Sigmoid colon (tissue), 6 donors: ENCODE measurements at regions not wholly inside any gene's neighbourhood (a gene's known extent, or its start where the extent isn't known, plus 50 kb on each side); places are given as distances from the start of the nearest gene placed in this dataset.
A peak's percentile ranks its signal among the peaks of the same experiment; 100 is the strongest.

Experiments
- DNase-seq: peaks from one replicate; pipeline ENCODE4 v3.0.0-alpha.2; 2019
- H3K27ac ChIP-seq, 4 donors: fragments of 200-600 bp; sonication (generic); one replicate each; pipeline ENCODE4 v1.5.1; 2016 to 2019; ENCODE audit warnings: mild to moderate bottlenecking in 1 of 4
- H3K27me3 ChIP-seq, 3 donors: fragments of 200-600 bp; sonication (generic); one replicate each; pipeline ENCODE4 v1.5.1; 2019; ENCODE audit warnings: mild to moderate bottlenecking in 1 of 3
- H3K36me3 ChIP-seq, 4 donors: fragments of 200-600 bp; sonication (generic); one replicate each; pipeline ENCODE4 v1.5.1; 2016 to 2019
- H3K4me1 ChIP-seq, 4 donors: fragments of 200-600 bp; sonication (generic); one replicate each; pipeline ENCODE4 v1.5.1; 2017 to 2019
- H3K4me3 ChIP-seq, 4 donors: fragments of 200-600 bp; sonication (generic); one replicate each; pipeline ENCODE4 v1.5.1; 2017 to 2019; ENCODE audit warnings: mild to moderate bottlenecking in 2 of 4, moderate library complexity in 1 of 4
- H3K9me3 ChIP-seq, 4 donors: fragments of 200-600 bp in 3 of 4; sonication (generic) in 3 of 4; one replicate each; pipeline versions ENCODE4 v1.5.1 to v1.6.1; 2013 to 2019
- CTCF ChIP-seq, 4 experiments: fragments of 450-650 bp in 3 of 4; fragments of 200-600 bp in 1 of 4; IDR thresholded peaks; one replicate each; pipeline ENCODE4 v1.5.1; 2016 to 2019; ENCODE audit warnings: antibody characterized with exemption in 4 of 4, mild to moderate bottlenecking in 3 of 4, moderate library complexity in 2 of 4
- EP300 ChIP-seq, 4 donors: sonication (generic); formaldehyde crosslinking; IDR thresholded peaks; one replicate each; pipeline ENCODE4 v1.6.1; 2017; ENCODE audit warnings: antibody characterized with exemption in 4 of 4
- POLR2A ChIP-seq, 2 donors: fragments of 450-650 bp; IDR thresholded peaks; one replicate each; pipeline ENCODE4 v1.6.1; 2016; ENCODE audit warnings: antibody characterized with exemption in 2 of 2, mild to moderate bottlenecking in 2 of 2, moderate library complexity in 2 of 2
- POLR2AphosphoS5 ChIP-seq, 4 donors: sonication (generic); formaldehyde crosslinking; IDR thresholded peaks; one replicate each; pipeline ENCODE4 v1.6.1; 2017; ENCODE audit warnings: antibody characterized with exemption in 4 of 4
- WGBS, 2 donors: extraction: QIAGEN DNeasy Blood & Tissue Kit; methylation state at CpG; one replicate each; pipeline ENCODE4 v1.1.7; 2013; 5-methylcytosine and 5-hydroxymethylcytosine counted together
- intact Hi-C: fragments of 100-400 bp; cut with DNase I; formaldehyde crosslinking; loops from one replicate; pipeline ENCODE4 v1.15.1; 2023
- donor health status: healthy with polysubstance abuse.
- donor health status: healthy.

- WGBS, 2 donors = 84 to 86% methylated on average over 1 of the region's 1 CpG
- intact Hi-C loops = loop anchor here (10.0 kb wide), 1 partner anchor 235 kb away; no protein-coding TSS in a partner anchor
- no peak overlapping the region for H3K4me3 ChIP-seq
- no peak for DNase-seq
- H3K9me3 ChIP-seq = no peaks in the 10 kb centered on the region
- H3K27ac ChIP-seq = peak overlapping the region in 2 of 4 donors; percentile 49 to 66
- TF ChIP-seq EP300 (IDR thresholded peaks at IDR 0.05) = no peak
- no peak for TF ChIP-seq POLR2AphosphoS5 (IDR thresholded peaks at IDR 0.05)
- no peak for TF ChIP-seq POLR2A (IDR thresholded peaks at IDR 0.05)
- TF ChIP-seq CTCF (IDR thresholded peaks at IDR 0.05) = no peak
- H3K36me3 ChIP-seq = no peaks in the 10 kb centered on the region
- H3K27me3 ChIP-seq = no peaks in the 10 kb centered on the region
- peaks cover 0 to 25% (median 17%) of the 10 kb centered on the region in 4 donors for H3K4me1 ChIP-seq
Measured at GRCh38 chr9:86500031-86500430, 145.8 kb upstream of the TUT7 start.

DNA sequence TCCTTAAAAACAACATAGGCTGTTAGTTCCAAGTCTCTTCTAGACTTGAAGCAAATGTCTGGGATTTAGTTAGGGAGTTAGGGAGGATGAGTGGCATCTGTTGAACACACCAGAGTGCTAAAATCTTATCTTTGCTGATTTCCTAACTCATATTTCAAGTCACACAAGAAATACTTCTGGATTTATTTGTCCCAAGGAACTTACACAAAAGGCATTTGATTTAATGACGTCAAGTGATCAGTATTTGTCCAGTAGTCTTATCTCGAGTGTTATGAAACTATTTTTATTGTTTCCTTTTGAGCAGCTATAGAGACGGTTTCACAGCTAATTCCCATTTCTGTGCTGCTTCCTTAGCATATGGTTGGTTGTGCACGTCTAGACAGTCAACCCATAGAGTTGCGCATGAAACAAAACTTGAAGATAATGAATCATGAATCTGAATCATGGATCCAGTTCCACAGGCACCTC lies 140.5 kb upstream of the TUT7 start:
- no peak for DNase-seq
- Histone ChIP-seq H3K36me3 (no peaks in the 10 kb centered on the region), H3K27ac (no peak overlapping the region), H3K4me1 (peaks cover 0 to 10% (median 7%) of the 10 kb centered on the region in 4 donors), H3K27me3 (no peaks in the 10 kb centered on the region), H3K9me3 (no peaks in the 10 kb centered on the region), H3K4me3 (no peak overlapping the region)
- TF ChIP-seq EP300 (IDR thresholded peaks at IDR 0.05) (no peak), CTCF (IDR thresholded peaks at IDR 0.05) (no peak), POLR2AphosphoS5 (IDR thresholded peaks at IDR 0.05) (no peak), POLR2A (IDR thresholded peaks at IDR 0.05) (no peak)
- intact Hi-C loops = loop anchor here (5.0 kb wide), 1 partner anchor 143 kb away; no protein-coding TSS in a partner anchor
- WGBS, 2 donors = 9 to 37% methylated on average over 5 of the region's 5 CpGs

GRCh38 chr9:86491468-86492266 lies 137.5 kb upstream of the TUT7 start:
- Histone ChIP-seq H3K4me1 (peaks cover 0 to 23% (median 9%) of the 10 kb centered on the region in 4 donors), H3K4me3 (no peak overlapping the region), H3K27ac (peak overlapping the region in 2 of 4 donors; percentile 37 to 43), H3K36me3 (no peaks in the 10 kb centered on the region), H3K27me3 (no peaks in the 10 kb centered on the region), H3K9me3 (no peaks in the 10 kb centered on the region)
- WGBS, 2 donors = 38 to 64% methylated on average over 8 of the region's 8 CpGs
- TF ChIP-seq POLR2AphosphoS5 (IDR thresholded peaks at IDR 0.05) (no peak), POLR2A (IDR thresholded peaks at IDR 0.05) (no peak), CTCF (IDR thresholded peaks at IDR 0.05) (no peak), EP300 (IDR thresholded peaks at IDR 0.05) (no peak)
- intact Hi-C loops = loop anchor here (5.0 kb wide), 1 partner anchor 146 kb away; no protein-coding TSS in a partner anchor
- no peak for DNase-seq

DNA sequence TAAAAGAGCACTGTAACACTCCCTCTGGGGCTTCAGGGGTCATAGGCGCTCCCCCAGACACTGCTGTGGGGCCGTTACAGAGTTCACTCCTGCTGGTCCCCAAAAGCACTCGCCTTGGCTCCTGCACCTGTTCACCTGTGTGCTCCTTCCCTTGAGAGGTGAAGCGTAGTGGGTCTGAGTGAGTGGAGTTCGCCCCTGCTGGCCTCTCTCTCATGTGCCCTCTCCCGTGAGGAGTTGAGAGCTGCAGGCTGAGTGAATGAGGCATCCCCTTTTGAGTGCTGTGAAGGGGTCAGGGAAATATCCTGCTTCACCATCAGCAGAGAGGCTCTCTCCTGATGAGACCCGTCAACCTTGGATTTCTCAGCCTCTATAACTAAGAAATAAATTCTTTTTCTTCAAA lies 134.6 kb upstream of the TUT7 start:
- WGBS, 2 donors = 78 to 89% methylated on average over 7 of the region's 7 CpGs
- Histone ChIP-seq H3K36me3 (no peaks in the 10 kb centered on the region), H3K27me3 (no peaks in the 10 kb centered on the region), H3K9me3 (no peaks in the 10 kb centered on the region), H3K27ac (no peak overlapping the region), H3K4me3 (no peak overlapping the region), H3K4me1 (peaks cover 0 to 23% (median 10%) of the 10 kb centered on the region in 4 donors)
- TF ChIP-seq POLR2A (IDR thresholded peaks at IDR 0.05) (no peak), CTCF (IDR thresholded peaks at IDR 0.05) (no peak), POLR2AphosphoS5 (IDR thresholded peaks at IDR 0.05) (no peak)
- DNase-seq = no peak
- intact Hi-C loops = loop anchor here (5.0 kb wide), 2 partner anchors 56 to 509 kb away; no protein-coding TSS in a partner anchor
